ENCODE measurements at regions not wholly inside any gene's neighbourhood (a gene's known extent, or its start where the extent isn't known, plus 50 kb on each side); places are given as distances from the start of the nearest gene placed in this dataset.

DNA sequence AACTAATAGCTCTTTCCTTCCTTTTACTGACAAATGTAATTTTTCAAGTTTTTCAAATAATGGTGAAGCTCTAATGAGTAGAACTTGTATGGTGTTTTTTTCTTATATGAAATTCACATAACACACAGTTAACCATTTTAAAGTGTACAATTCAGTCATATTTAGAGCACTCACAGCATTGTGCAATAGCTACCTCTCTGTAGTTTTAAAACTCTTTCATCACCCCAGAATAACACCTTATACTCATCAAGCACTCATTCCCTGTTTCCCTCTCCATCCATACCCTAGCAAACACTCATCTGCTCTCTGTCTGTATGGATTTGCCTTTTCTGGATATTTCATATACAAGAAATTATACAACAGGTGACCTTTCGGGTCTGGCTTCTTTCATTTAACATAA is 207.9 kb upstream of the SLC38A2 start:
- Histone ChIP-seq H3K4me1 (ENCODE audit: insufficient read depth, insufficient read length) (no peaks in the 10 kb centered on the region), H3K27me3 (ENCODE audit: insufficient read depth, insufficient read length) (no peaks in the 10 kb centered on the region), H3K36me3 (ENCODE audit: insufficient read depth, insufficient read length, low read length) (no peaks in the 10 kb centered on the region), H3K9ac (ENCODE audit: insufficient read length, low read depth) (no peak overlapping the region), H3K9me3 (ENCODE audit: insufficient read depth, low read length) (no peaks in the 10 kb centered on the region), H3K4me3 (ENCODE audit: insufficient read length, low read depth) (no peak overlapping the region)
- TF ChIP-seq SUZ12 (IDR thresholded peaks at IDR 0.05; ENCODE audit: extremely low read depth, insufficient read depth, insufficient read length) (no peak), ZNF274 (IDR thresholded peaks at IDR 0.05; ENCODE audit: low read depth, low read length) (no peak), YY1 (IDR thresholded peaks at IDR 0.05; ENCODE audit: insufficient read depth, insufficient read length) (no peak)
- no peak for DNase-seq (ENCODE audit: low read depth, low spot score)

DNA sequence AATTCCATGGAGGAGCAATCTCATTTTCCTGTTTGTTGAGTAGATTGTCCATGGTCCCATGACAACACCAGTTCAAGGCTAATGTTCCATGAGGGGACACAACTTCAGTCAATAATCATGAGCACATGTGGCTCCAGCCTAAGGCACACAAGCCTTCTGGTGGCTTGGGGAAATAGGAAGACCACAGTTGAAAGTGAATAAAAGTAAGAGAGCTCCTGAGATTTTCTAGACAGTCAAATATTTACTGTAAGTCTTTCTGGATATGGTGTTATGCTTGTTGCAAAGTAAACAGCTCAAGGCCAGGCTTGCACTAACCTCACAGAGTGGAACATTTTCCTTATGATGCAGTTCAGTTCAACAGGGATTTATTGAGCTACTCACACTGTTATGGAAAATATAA is 206.9 kb upstream of the SLC38A2 start:
- Histone ChIP-seq H3K27me3 (ENCODE audit: insufficient read depth, insufficient read length) (no peaks in the 10 kb centered on the region), H3K4me1 (ENCODE audit: insufficient read depth, insufficient read length) (no peaks in the 10 kb centered on the region), H3K4me3 (ENCODE audit: insufficient read length, low read depth) (no peak overlapping the region), H3K36me3 (ENCODE audit: insufficient read depth, insufficient read length, low read length) (no peaks in the 10 kb centered on the region), H3K9ac (ENCODE audit: insufficient read length, low read depth) (no peak overlapping the region), H3K9me3 (ENCODE audit: insufficient read depth, low read length) (no peaks in the 10 kb centered on the region)
- DNase-seq (ENCODE audit: low read depth, low spot score), result no peak
- no peak for TF ChIP-seq SUZ12 (IDR thresholded peaks at IDR 0.05; ENCODE audit: extremely low read depth, insufficient read depth, insufficient read length)
- no peak for TF ChIP-seq ZNF274 (IDR thresholded peaks at IDR 0.05; ENCODE audit: low read depth, low read length)
- TF ChIP-seq YY1 (IDR thresholded peaks at IDR 0.05; ENCODE audit: insufficient read depth, insufficient read length), result no peak

DNA sequence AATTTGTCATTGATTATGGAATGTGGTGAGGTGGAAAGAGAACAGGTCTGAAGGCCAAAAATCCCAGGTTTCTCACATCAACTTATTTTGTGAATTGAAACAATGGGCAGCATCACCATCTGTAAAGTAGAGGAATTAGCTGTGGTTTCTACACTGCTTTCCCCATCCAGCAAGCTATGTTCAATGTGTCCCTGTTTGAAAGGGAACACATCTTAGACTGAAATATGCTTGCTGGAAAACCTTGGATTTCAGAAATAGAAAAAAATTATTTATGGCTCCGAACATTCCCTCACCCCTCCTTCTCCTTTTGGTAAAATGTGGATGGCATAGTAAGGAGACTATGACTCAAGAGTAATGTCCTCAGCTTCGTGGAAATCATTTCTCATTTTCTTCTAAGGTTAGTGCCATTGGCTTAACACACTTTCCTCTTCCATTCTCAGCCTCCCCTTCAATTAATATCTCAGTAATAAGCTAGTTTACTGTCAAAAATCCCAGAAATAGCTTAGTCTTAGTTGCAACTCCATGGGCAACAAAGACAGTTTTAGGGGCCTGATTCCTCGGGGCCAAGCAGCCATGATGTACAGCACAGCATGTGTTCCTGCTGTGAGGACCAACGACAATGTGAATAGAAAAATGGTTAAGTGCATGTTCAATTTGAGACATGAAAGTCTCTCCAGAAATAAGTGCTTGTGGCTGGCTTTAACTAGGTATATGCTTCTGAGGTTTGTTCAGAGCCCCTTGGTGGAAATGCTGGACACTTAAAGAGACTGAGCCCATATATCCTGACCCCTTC is 205.8 kb upstream of the SLC38A2 start:
- no peak overlapping the region for H3K4me3 ChIP-seq (ENCODE audit: insufficient read length, low read depth)
- H3K9me3 ChIP-seq (ENCODE audit: insufficient read depth, low read length), result no peaks in the 10 kb centered on the region
- H3K36me3 ChIP-seq (ENCODE audit: insufficient read depth, insufficient read length, low read length), result no peaks in the 10 kb centered on the region
- no peaks in the 10 kb centered on the region for H3K27me3 ChIP-seq (ENCODE audit: insufficient read depth, insufficient read length)
- no peak overlapping the region for H3K9ac ChIP-seq (ENCODE audit: insufficient read length, low read depth)
- TF ChIP-seq SUZ12 (IDR thresholded peaks at IDR 0.05; ENCODE audit: extremely low read depth, insufficient read depth, insufficient read length) (no peak), YY1 (IDR thresholded peaks at IDR 0.05; ENCODE audit: insufficient read depth, insufficient read length) (no peak)
- DNase-seq (ENCODE audit: low read depth, low spot score), result no peak
- H3K4me1 ChIP-seq (ENCODE audit: insufficient read depth, insufficient read length), result no peaks in the 10 kb centered on the region

DNA sequence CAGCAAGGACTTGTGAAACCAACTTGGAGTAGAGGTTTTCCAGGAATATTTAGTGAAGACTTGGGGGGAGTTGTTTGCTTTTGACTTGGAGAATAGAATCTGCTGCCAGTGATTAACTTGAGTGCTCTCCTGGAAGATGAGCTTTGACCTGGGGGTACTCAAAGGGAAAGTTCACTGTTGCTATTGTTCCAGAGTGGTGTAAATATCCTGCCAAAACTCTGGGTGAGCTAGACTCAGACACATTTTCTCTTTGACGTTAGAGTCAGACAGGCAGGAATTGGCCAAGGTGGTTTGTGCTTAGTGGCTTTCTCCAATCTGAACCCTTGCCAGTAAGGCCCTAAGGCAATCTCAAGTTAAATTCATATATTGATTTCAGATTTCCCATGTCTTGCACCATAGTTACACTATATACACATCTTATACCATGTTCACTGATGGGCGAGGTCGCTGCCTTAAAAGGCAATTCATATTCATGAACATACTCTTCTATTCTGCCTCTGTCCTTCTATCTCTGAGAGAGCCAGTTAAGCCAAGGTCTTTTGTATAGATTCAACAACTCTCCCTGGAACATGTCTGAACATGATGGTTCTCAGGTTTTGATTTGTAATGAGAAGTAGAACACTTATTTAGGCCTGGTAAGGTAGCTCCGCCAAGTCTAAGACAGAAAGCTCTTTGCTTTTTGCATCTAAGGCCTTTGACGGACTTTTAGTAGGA is 204.6 kb upstream of the SLC38A2 start:
- no peak for DNase-seq (ENCODE audit: low read depth, low spot score)
- TF ChIP-seq YY1 (IDR thresholded peaks at IDR 0.05; ENCODE audit: insufficient read depth, insufficient read length) (no peak), SUZ12 (IDR thresholded peaks at IDR 0.05; ENCODE audit: extremely low read depth, insufficient read depth, insufficient read length) (no peak), ZNF274 (IDR thresholded peaks at IDR 0.05; ENCODE audit: low read depth, low read length) (no peak)
- H3K4me1 ChIP-seq (ENCODE audit: insufficient read depth, insufficient read length), result no peaks in the 10 kb centered on the region

DNA sequence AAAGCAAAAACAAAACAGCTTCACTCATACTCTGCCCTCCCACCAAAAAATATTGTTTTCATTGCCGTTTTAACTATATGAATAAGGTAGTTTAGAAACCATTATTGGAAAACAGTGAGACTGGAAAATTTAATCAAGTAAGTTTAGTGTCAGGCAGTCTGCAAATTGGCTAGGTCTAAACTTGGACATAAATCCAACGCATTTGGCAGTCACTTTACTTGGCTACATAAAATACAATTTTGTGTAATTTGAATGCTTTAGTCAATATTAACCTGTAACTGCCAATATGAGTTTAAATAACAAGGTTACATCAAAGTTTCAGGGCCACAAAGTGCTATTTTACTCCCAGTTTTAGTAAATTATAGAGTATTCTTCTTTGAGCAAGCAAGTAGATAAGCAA is 202.3 kb upstream of the SLC38A2 start:
- H3K9me3 ChIP-seq (ENCODE audit: insufficient read depth, low read length), result no peaks in the 10 kb centered on the region
- no peaks in the 10 kb centered on the region for H3K36me3 ChIP-seq (ENCODE audit: insufficient read depth, insufficient read length, low read length)
- H3K4me1 ChIP-seq (ENCODE audit: insufficient read depth, insufficient read length), result no peaks in the 10 kb centered on the region
- no peak overlapping the region for H3K9ac ChIP-seq (ENCODE audit: insufficient read length, low read depth)
- no peak for DNase-seq (ENCODE audit: low read depth, low spot score)
- no peaks in the 10 kb centered on the region for H3K27me3 ChIP-seq (ENCODE audit: insufficient read depth, insufficient read length)
- no peak overlapping the region for H3K4me3 ChIP-seq (ENCODE audit: insufficient read length, low read depth)
- TF ChIP-seq ZNF274 (IDR thresholded peaks at IDR 0.05; ENCODE audit: low read depth, low read length), result no peak
- no peak for TF ChIP-seq SUZ12 (IDR thresholded peaks at IDR 0.05; ENCODE audit: extremely low read depth, insufficient read depth, insufficient read length)
- no peak for TF ChIP-seq YY1 (IDR thresholded peaks at IDR 0.05; ENCODE audit: insufficient read depth, insufficient read length)

More for the DNA sequence above, 204.6 kb upstream of the SLC38A2 start:
- no peaks in the 10 kb centered on the region for H3K27me3 ChIP-seq (ENCODE audit: insufficient read depth, insufficient read length)
- H3K36me3 ChIP-seq (ENCODE audit: insufficient read depth, insufficient read length, low read length), result no peaks in the 10 kb centered on the region
- H3K4me3 ChIP-seq (ENCODE audit: insufficient read length, low read depth), result no peak overlapping the region
- no peak overlapping the region for H3K9ac ChIP-seq (ENCODE audit: insufficient read length, low read depth)
- H3K9me3 ChIP-seq (ENCODE audit: insufficient read depth, low read length), result no peaks in the 10 kb centered on the region

DNA sequence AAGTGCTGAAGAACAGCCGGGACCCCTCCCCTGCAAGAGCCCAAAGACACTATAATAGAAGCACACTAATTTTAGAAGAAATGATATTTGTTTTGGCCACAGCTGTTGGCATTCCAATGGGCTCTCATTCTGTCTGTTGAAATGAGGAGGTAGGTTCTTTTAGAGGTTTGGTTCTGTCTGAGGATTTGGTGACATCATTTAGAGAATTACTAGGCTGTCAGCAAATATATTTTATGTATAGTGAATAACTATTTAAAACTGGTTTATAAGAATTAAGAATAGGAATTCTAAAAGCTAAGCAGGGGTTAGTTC is 200.7 kb upstream of the SLC38A2 start:
- Histone ChIP-seq H3K4me3 (ENCODE audit: insufficient read length, low read depth) (no peak overlapping the region), H3K27me3 (ENCODE audit: insufficient read depth, insufficient read length) (no peaks in the 10 kb centered on the region), H3K36me3 (ENCODE audit: insufficient read depth, insufficient read length, low read length) (no peaks in the 10 kb centered on the region), H3K9me3 (ENCODE audit: insufficient read depth, low read length) (peaks cover 14% of the 10 kb centered on the region), H3K9ac (ENCODE audit: insufficient read length, low read depth) (no peak overlapping the region), H3K4me1 (ENCODE audit: insufficient read depth, insufficient read length) (no peaks in the 10 kb centered on the region)
- TF ChIP-seq YY1 (IDR thresholded peaks at IDR 0.05; ENCODE audit: insufficient read depth, insufficient read length), result no peak
- TF ChIP-seq ZNF274 (IDR thresholded peaks at IDR 0.05; ENCODE audit: low read depth, low read length), result no peak
- TF ChIP-seq SUZ12 (IDR thresholded peaks at IDR 0.05; ENCODE audit: extremely low read depth, insufficient read depth, insufficient read length), result no peak
- DNase-seq (ENCODE audit: low read depth, low spot score), result no peak

DNA sequence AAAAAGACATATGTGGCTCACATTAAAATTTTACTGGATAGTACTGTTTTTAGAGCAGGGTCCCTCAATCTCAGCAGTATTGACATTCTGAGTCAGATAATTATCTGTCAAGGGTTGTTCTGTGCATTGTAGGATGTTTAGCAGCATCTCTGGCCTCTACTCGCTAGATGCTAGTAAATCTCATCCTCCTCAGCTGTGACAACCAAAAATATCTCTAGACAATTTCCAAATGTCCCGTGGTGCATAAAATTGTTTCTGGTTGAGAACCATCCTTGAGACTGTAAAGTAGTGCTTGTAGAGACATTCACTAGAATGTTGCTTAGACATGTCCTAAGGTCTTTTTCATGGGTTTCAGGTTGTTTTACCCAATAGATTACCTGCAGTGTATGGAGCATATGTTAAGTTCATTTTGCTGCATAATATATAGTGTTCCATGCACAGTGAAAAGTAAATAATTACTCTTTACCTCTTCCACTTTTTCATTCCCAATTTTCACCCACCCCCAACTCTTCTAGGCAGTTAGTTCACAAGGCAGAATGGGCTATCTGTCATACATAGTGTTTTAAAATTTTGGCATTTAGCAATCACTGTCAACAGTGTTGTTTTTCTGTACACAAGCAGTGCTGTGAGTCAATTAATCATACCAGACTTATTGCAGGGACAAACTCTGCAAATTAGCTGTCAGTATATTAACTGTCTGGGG is 200.2 kb upstream of the SLC38A2 start:
- Histone ChIP-seq H3K27me3 (ENCODE audit: insufficient read depth, insufficient read length) (no peaks in the 10 kb centered on the region), H3K9ac (ENCODE audit: insufficient read length, low read depth) (no peak overlapping the region), H3K4me1 (ENCODE audit: insufficient read depth, insufficient read length) (no peaks in the 10 kb centered on the region), H3K36me3 (ENCODE audit: insufficient read depth, insufficient read length, low read length) (no peaks in the 10 kb centered on the region), H3K9me3 (ENCODE audit: insufficient read depth, low read length) (peaks cover 19% of the 10 kb centered on the region), H3K4me3 (ENCODE audit: insufficient read length, low read depth) (no peak overlapping the region)
- TF ChIP-seq SUZ12 (IDR thresholded peaks at IDR 0.05; ENCODE audit: extremely low read depth, insufficient read depth, insufficient read length) (no peak), ZNF274 (IDR thresholded peaks at IDR 0.05; ENCODE audit: low read depth, low read length) (no peak)
- DNase-seq (ENCODE audit: low read depth, low spot score), result no peak

Measured in NT2/D1 (cell line).